ENCODE measurements at regions not wholly inside any gene's neighbourhood (a gene's known extent, or its start where the extent isn't known, plus 50 kb on each side); places are given as distances from the start of the nearest gene placed in this dataset.
"Not testable (repeated sequence)": the region's sequence is repeated elsewhere in the genome, so short reads cannot be mapped to it uniquely, and the experiment has no call there.

- no peak for ATAC-seq (ENCODE audit: insufficient read depth, low FRiP score)
- no peak for DNase-seq
- H3K27ac ChIP-seq (ENCODE audit: low read depth in 1 of 2, low read length in 1 of 2) = no peak overlapping the region
- WGBS, 2 donors = 54 to 72% methylated on average over 1 of the region's 1 CpG
- H3K4me3 ChIP-seq = no peak overlapping the region
- no peaks in the 10 kb centered on the region for H3K9me3 ChIP-seq (ENCODE audit: control insufficient read depth in 4 of 4, insufficient read depth in 3 of 4, low read length in 3 of 4)
- H3K9ac ChIP-seq (ENCODE audit: insufficient read depth in 1 of 2, low read length in 2 of 2) = no peak overlapping the region
- no peaks in the 10 kb centered on the region for H3K27me3 ChIP-seq (ENCODE audit: control insufficient read depth in 3 of 3, insufficient read depth in 3 of 3, low read length in 2 of 3)
- H3K36me3 ChIP-seq (ENCODE audit: control insufficient read depth in 4 of 4, insufficient read depth in 4 of 4, low read length in 4 of 4) = no peaks in the 10 kb centered on the region
- TF ChIP-seq, protein P1, sequence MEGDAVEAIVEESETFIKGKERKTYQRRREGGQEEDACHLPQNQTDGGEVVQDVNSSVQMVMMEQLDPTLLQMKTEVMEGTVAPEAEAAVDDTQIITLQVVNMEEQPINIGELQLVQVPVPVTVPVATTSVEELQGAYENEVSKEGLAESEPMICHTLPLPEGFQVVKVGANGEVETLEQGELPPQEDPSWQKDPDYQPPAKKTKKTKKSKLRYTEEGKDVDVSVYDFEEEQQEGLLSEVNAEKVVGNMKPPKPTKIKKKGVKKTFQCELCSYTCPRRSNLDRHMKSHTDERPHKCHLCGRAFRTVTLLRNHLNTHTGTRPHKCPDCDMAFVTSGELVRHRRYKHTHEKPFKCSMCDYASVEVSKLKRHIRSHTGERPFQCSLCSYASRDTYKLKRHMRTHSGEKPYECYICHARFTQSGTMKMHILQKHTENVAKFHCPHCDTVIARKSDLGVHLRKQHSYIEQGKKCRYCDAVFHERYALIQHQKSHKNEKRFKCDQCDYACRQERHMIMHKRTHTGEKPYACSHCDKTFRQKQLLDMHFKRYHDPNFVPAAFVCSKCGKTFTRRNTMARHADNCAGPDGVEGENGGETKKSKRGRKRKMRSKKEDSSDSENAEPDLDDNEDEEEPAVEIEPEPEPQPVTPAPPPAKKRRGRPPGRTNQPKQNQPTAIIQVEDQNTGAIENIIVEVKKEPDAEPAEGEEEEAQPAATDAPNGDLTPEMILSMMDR (IDR thresholded peaks at IDR 0.05; ENCODE audit: control extremely low read depth, extremely low read depth) = no peak
- H3K4me1 ChIP-seq (ENCODE audit: control insufficient read depth in 5 of 5, insufficient read depth in 5 of 5, low read length in 5 of 5) = no peaks in the 10 kb centered on the region
Observed at GRCh38 chr7:12016439-12016838, 184.4 kb upstream of the THSD7A start.

GRCh38 chr7:12017046-12017445 lies 185.0 kb upstream of the THSD7A start:
- Histone ChIP-seq H3K4me3 (no peak overlapping the region), H3K9me3 (ENCODE audit: control insufficient read depth in 4 of 4, insufficient read depth in 3 of 4, low read length in 3 of 4) (no peaks in the 10 kb centered on the region), H3K36me3 (ENCODE audit: control insufficient read depth in 4 of 4, insufficient read depth in 4 of 4, low read length in 4 of 4) (no peaks in the 10 kb centered on the region), H3K4me1 (ENCODE audit: control insufficient read depth in 5 of 5, insufficient read depth in 5 of 5, low read length in 5 of 5) (no peaks in the 10 kb centered on the region), H3K27ac (ENCODE audit: low read depth in 1 of 2, low read length in 1 of 2) (no peak overlapping the region), H3K9ac (ENCODE audit: insufficient read depth in 1 of 2, low read length in 2 of 2) (no peak overlapping the region), H3K27me3 (ENCODE audit: control insufficient read depth in 3 of 3, insufficient read depth in 3 of 3, low read length in 2 of 3) (no peaks in the 10 kb centered on the region)
- TF ChIP-seq, protein P1 (IDR thresholded peaks at IDR 0.05; ENCODE audit: control extremely low read depth, extremely low read depth) = no peak
- ATAC-seq (ENCODE audit: insufficient read depth, low FRiP score) (no peak), DNase-seq (no peak)
- 71 to 74% methylated on average over 1 of the region's 1 CpG for WGBS, 2 donors

DNA sequence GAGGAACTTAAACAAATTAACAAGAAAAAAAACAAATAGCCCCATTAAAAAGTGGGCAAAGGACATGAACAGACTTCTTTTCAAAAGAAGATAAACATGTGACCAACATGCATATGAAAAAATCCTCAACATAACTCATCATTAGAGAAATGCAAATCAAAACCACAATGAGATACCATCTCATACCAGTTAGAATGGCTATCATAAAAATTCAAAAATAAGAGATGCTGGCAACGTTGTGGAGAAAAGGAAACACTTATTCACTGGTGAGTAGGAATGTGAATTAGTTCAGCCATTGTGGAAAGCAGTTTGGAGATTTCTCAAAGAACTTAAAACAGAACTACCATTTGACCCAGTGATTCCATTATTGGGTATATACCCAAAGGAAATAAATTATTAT lies 189.1 kb upstream of the TMEM106B start:
- H3K36me3 ChIP-seq (ENCODE audit: control insufficient read depth in 4 of 4, insufficient read depth in 4 of 4, low read length in 4 of 4); DNase-seq; H3K9me3 ChIP-seq (ENCODE audit: control insufficient read depth in 4 of 4, insufficient read depth in 3 of 4, low read length in 3 of 4); H3K27me3 ChIP-seq (ENCODE audit: control insufficient read depth in 3 of 3, insufficient read depth in 3 of 3, low read length in 2 of 3); H3K27ac ChIP-seq (ENCODE audit: low read depth in 1 of 2, low read length in 1 of 2); H3K9ac ChIP-seq (ENCODE audit: insufficient read depth in 1 of 2, low read length in 2 of 2); H3K4me1 ChIP-seq (ENCODE audit: control insufficient read depth in 5 of 5, insufficient read depth in 5 of 5, low read length in 5 of 5); H3K4me3 ChIP-seq; ATAC-seq (ENCODE audit: insufficient read depth, low FRiP score): not testable (repeated sequence)
- 62 to 73% methylated on average over 1 of the region's 1 CpG for WGBS, 2 donors

- 58 to 82% methylated on average over 1 of the region's 1 CpG for WGBS, 2 donors
Observed at GRCh38 chr7:12025246-12025645, 185.8 kb upstream of the TMEM106B start.

More at GRCh38 chr7:12025246-12025645, 185.8 kb upstream of the TMEM106B start:
- no peaks in the 10 kb centered on the region for H3K27me3 ChIP-seq (ENCODE audit: control insufficient read depth in 3 of 3, insufficient read depth in 3 of 3, low read length in 2 of 3)
- no peak overlapping the region for H3K27ac ChIP-seq (ENCODE audit: low read depth in 1 of 2, low read length in 1 of 2)
- TF ChIP-seq, protein P1 (IDR thresholded peaks at IDR 0.05; ENCODE audit: control extremely low read depth, extremely low read depth) = no peak
- no peak overlapping the region for H3K4me3 ChIP-seq
- no peaks in the 10 kb centered on the region for H3K9me3 ChIP-seq (ENCODE audit: control insufficient read depth in 4 of 4, insufficient read depth in 3 of 4, low read length in 3 of 4)
- ATAC-seq (ENCODE audit: insufficient read depth, low FRiP score) (no peak), DNase-seq (no peak)
- no peaks in the 10 kb centered on the region for H3K4me1 ChIP-seq (ENCODE audit: control insufficient read depth in 5 of 5, insufficient read depth in 5 of 5, low read length in 5 of 5)
- H3K9ac ChIP-seq (ENCODE audit: insufficient read depth in 1 of 2, low read length in 2 of 2) = no peak overlapping the region
- H3K36me3 ChIP-seq (ENCODE audit: control insufficient read depth in 4 of 4, insufficient read depth in 4 of 4, low read length in 4 of 4) = no peaks in the 10 kb centered on the region

Measured in lung (tissue), 11 donors.